ENCODE measurements at regions not wholly inside any gene's neighbourhood (a gene's known extent, or its start where the extent isn't known, plus 50 kb on each side); places are given as distances from the start of the nearest gene placed in this dataset.

DNA sequence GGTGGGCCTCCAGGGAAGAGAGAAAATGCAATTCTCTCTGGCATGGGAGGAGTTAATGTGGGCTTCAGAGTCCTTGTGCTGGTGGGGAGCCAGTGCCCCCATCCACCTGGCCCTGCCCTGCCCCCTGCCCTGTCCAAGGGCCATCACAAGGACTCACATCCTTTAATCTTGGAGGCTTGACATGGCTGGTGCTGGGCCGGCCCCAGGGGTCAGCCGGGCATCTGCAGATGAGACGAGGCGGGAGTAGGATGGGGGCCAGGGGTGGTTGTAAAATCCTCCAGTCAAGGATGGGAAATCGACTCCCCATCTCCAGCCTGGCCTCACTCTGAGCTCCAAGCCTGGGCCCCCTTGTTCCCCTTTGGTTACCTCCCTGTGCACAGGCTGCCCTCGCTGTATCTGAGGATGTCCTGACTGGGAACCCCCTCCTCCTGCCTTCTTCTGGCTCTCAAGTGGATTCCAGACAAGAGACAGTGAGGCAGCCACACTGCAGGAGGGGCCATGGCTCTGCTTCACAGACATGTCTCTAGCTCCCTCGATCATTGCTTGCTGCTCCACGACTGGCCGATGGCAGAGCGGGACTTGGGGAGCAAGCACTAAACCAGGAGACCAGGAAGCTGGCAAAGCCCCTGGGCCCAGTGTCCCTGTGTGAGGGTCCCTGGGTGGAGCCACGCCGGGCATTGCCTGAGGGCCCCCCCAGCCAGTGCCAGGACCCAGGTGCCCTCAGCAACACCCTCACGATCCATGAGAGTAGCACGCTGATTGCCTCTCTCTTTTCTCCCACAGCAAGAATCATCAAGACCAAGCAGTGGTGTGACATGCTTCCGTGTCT is 1120.5 kb downstream of the BRD1 start:
- no peak for DNase-seq (ENCODE audit: low read depth)

DNA sequence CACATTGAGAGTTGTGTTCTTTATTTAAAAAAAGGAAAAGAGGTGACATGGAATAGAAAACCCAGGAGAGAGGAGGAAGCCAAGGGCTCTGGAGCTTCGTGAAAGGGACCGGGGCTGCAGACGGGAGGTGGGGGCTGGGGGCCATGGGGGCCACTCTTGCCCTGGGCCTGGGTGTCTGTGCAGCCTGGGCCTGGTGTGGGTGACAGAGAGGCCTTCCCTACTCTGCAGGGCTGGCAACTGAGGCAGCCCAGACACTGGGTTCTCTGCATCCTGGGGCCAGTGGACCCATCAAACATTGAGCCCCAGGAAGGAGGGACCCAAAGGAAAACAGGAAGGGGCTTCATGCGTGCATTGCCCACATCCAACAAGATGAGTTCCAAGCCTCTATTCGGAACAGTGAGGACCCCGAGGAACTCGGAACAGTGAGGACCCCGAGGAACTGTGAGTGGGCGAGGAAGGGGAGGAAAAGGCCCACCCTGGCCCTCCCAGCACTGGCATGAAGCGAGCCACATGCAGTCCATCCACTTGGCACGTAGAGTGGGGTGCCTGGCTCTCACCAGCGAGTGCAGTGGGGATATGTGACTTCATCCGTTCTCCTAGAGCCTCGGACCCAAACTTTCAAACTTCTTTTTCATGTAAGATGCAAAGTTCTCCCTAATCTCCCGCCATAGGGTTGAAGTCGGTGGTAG is 1121.6 kb downstream of the BRD1 start:
- DNase-seq (ENCODE audit: low read depth) = no peak

DNA sequence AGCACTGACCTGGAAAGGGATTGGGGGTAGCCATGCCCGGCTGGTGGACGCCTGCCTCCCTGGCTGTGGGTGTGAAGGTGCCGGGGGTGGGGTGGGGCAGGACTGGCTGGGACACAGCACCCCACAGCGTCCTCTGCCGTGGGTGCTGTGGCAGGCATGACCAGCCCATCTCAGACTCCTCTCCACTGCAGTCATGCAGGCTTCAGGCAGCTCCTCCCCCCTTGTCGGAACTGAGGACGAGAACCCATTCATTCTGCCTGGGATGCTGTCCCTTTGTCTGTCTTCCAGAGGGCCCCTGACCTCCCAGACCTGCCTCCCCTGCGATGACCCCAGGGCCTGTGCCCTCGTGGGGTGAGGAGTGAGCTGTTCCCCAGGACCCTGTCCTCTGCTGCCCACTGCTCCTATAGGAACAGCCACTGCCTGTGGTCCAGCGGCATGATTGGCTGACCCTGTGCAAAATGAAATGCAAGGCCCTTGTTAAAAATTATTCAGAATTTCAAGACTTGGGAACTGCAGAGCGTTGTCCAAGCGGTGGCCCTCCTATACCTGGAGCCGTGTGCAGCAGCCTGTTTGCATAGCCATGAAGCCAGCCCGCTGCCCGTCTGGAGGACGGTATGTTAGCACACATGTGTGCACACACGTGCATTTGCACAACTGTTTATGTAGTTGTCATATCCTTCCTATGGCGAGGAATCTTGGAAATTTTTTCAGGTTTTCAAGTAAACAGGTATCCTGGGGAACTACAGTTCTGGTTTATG is 1122.3 kb downstream of the BRD1 start:
- no peak for DNase-seq (ENCODE audit: low read depth)

DNA sequence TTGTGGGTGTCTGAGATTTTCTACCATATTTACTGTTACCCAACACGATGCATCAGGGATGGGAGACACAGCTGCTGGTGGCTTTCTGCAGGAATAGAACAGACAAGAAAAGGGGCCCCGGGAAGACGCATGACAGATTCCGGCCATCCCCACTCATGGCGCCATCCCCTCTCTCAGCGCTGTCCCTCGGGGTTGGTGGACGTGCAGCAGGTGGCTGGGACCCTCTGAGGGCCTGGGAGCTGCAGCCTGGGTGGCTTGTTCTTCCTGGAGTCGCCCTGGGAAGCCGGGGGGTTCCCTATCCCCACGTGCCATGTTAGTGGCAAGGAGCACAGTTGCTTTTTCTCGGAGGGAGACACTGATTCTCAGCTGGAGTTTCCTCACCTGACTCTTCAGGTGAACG is 1123.3 kb downstream of the BRD1 start:
- DNase-seq (ENCODE audit: low read depth) = no peak

GRCh38 chr22:48703265-48703941 is 1124.3 kb downstream of the BRD1 start:
- no peak for DNase-seq (ENCODE audit: low read depth)

- no peak for DNase-seq (ENCODE audit: low read depth)
Measured at GRCh38 chr22:48702573-48703264, 1125.0 kb downstream of the BRD1 start.

- no peak for DNase-seq (ENCODE audit: low read depth)
Measured at GRCh38 chr22:48701296-48702030, 1126.2 kb downstream of the BRD1 start.

- no peak for DNase-seq (ENCODE audit: low read depth)
Measured at GRCh38 chr22:48700566-48701295, 1126.9 kb downstream of the BRD1 start.

DNA sequence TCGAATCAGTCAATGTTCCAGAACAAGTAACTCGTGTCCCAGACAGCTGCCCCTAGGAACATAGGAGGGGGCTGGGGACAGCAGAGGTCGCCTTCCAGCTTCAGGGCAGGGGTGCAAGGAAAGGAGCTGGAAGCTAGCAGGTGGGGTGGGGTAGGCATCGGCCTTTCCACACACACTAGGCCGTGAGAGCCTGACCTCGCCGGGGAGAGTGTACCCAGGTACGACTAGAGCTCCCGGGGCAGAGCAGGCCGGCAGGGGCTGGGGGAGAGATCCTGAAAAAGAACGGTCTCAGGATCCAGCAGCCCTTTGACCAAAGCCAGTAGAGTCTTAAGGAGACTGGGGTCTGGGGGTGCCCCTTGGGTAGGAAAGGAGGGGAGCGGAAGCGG is 1127.5 kb downstream of the BRD1 start:
- no peak for DNase-seq (ENCODE audit: low read depth)

GRCh38 chr22:48699511-48699910 is 1128.2 kb downstream of the BRD1 start:
- DNase-seq (ENCODE audit: low read depth) = no peak

GRCh38 chr22:48698618-48699017 is 1129.1 kb downstream of the BRD1 start:
- no peak for DNase-seq (ENCODE audit: low read depth)

- no peak for DNase-seq (ENCODE audit: low read depth)
Measured at GRCh38 chr22:48697694-48698276, 1129.9 kb downstream of the BRD1 start.

GRCh38 chr22:48697223-48697622 is 1130.5 kb downstream of the BRD1 start:
- no peak for DNase-seq (ENCODE audit: low read depth)

GRCh38 chr22:48696371-48696770 is 1131.3 kb downstream of the BRD1 start:
- DNase-seq (ENCODE audit: low read depth) = no peak

GRCh38 chr22:48695731-48696305 is 1131.9 kb downstream of the BRD1 start:
- no peak for DNase-seq (ENCODE audit: low read depth)

GRCh38 chr22:48695251-48695650 is 1132.4 kb downstream of the BRD1 start:
- DNase-seq (ENCODE audit: low read depth) = no peak

DNA sequence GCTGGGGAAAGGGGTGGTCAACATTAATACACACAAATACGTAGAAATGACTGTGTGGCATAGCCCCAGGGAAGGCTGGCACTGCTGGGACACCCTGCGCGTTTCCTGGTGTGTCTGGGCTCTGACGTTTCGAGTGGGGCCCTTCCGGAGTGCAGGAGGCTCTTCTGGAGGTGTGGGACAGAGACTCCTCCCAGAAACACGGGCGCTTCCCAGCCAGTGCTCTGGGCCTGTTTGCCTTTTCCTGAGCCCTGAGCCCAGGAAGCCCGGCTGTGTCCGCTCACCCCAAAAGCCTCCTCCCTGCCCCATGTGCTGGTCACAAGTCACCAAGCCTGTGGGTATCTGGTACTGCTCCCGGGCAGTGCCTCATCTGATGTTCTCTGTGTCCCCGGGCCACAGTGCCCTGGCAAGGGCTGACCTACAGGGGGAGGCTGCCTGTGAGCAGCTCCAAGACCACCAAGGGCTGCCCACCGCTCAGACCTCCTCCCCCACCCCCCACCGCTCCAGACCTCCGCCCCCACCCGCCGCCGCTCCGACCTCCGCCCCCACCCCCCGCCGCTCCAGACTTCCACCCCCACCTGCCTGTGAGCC is 1133.3 kb downstream of the BRD1 start:
- no peak for DNase-seq (ENCODE audit: low read depth)

DNA sequence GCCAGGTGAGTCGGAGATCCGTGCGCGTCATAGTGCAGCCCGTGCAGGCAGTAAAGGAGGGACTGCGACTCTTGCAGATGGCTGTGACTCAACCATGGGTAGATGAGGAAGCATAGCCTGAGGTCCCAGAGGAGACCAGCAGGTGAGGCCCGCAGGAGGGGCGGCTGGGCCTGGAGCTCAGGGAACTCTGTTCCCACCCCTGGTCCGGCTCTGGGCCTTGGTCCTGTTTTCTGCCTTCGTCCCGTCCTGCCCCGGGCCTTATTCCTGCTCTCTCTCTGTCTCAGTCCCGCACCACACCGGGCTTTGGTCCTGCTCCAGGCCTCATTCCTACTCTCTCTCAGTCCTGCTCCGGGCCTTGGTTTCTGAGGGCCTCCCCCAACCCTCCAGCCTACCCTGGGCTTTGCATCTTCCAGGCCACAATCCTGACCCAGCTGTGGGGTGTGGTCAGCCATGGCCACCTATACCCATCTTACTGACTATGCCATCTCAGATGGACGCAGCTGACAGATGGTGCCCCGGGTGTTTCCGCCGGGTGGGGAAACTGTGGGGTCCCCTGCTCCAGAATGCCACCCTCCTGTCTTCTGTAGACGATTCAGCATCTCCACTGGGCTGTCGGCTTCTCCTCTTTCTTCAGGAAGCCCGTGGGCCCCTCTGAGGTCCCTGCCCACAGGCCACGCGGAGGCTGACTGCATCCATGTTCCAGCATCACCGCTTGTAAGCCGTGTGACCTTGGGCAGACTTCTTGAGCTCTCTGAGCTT is 1134.1 kb downstream of the BRD1 start:
- no peak for DNase-seq (ENCODE audit: low read depth)

Measured in stimulated activated CD8-positive, alpha-beta memory T cell treated with anti-CD3 and anti-CD28 coated beads, Interleukin-12 subunit alpha, Interleukin-12 subunit beta, amount 100 ng/mL, for 4 hours (primary cell).